NCI-H524 (cell line): ENCODE measurements at regions not wholly inside any gene's neighbourhood (a gene's known extent, or its start where the extent isn't known, plus 50 kb on each side); places are given as distances from the start of the nearest gene placed in this dataset.

ENCODE experiments used
- DNase-seq, 2 experiments: peaks; one replicate each; lab custom pipeline; 2025; lab: John Stamatoyannopoulos, UW

DNA sequence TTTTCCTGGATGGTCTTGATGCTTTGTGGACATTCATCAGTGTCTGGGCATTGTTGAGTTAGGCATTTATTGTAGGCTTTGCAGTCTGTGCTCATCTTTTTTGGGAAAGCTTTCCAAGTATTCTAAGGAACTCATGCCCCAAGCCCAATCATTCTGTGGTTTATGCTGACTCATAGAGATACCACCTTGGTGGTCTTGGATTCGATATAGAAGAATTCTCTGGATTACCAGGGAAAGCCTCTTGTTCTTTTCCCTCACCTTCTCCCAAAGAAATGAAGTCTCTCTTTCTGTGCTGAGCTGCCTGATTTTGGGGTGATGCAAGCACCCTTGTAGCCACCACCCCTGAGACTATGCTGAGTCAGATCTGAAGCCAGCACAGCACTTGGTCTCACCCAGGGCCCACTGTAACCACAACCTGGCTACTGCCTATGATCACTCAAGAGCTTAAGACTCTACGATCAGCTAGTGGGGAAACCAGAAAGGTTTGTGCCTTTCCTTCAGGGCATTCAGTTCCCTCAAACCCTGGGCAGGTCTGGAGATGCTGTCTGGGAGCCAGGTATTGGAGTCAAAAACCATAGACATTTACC lies 422.6 kb downstream of the NUF2 start:
- DNase-seq, result no peak

DNA sequence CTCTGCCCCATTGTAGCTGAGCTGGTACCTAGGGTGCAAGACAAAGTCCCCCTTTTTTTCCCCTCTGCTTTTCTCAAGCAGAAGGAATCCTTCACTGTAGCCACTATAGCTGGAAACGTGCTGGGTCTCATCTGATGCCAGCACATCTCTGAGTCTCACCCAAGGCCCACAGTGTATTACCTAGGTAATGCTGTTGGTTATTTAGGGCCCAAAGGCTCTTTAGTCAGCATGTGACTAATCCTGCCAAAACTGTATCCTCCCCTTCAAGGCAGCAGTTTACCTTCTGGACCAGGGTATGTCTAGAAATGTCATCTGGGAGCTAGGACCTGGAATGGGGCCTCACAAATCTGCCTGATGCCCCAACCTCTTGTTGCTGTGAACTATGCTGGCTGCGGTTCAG lies 423.4 kb downstream of the NUF2 start:
- DNase-seq, result no peak

DNA sequence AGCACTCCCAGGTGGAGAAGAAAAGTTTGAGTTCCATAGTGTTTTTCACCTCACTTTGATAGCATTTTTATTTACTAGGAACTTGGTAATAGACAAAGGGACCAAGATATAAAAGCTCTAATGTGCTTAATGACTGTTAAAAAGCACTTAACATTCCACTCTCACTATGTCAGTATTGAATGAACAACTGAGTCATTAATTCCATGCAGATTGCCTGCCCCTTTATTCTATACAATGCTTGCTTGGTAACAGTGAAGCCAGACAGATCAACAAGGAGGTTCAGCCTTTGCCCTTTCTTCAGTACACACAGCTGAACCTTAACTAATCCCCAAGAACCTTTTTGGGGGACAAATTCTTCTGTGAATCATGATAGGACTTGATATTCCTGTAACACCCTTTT lies 425.5 kb downstream of the NUF2 start:
- no peak for DNase-seq

DNA sequence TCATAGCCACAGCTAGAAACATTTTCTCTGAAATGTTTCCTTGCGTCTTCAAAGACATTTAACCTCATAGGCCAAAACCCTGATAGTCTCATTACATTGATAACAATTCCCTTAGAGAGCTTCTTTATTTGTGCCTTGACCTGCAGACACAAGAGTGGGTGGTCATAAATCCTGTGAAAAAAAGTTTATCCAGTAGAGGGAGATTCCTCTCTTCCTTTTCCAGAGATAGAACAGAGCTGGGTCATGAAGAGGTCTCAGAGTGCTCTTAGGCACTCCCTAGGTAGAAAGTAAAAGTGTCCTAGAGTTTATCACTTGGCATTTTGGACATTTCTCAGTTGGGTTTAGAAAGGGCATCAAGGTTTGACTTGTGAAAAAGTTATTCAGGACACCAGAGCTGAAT lies 426.1 kb downstream of the NUF2 start:
- no peak for DNase-seq

DNA sequence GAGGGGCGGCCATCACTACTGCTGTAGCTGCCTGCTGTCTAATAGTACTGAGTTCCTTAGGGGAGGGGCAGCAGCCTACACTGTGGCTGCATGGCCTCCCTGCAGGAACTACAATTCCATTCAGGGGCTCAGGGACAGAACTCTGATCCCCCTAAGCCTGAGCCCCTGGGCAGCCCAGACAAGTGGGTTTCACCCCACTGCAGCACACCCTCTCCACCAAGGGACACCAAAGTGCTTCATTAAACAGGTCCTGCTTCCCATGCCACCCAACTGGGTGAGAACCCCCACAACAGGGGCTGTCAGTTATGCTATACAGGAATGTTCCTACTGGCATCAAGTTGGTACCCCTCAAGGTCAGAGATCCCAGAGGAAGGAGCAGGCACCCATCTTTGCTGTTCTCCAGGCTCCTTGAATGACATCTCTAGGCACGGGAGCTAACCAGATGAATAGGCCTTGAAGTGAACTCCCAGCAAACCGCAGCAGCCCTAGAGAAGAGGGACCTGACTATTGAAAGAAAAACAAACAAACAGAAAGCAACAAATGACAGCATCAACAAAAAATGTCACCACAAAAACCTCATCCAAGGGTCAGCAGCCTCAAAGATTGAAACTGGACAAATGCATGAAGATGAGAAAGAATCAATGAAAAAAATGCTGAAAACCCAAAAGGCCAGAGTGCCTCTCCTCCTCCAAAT lies 437.4 kb downstream of the NUF2 start:
- no peak for DNase-seq

DNA sequence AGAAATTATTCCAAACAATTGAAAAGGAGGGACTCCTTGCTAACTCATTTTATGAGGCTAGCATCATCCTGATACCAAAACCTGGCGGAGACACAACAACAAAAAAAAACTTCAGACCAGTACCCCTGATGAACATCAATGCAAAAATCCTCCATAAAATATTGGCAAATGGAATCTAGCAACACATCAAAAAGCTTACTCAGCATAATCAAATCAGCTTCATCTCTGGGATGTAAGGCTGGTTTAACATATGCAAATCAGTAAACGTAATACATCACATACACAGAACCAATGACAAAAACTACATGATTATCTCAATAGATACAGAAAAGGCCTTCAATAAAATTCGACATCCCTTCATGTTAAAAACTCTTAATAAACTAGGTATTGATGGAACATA lies 440.1 kb downstream of the NUF2 start:
- DNase-seq, result no peak

DNA sequence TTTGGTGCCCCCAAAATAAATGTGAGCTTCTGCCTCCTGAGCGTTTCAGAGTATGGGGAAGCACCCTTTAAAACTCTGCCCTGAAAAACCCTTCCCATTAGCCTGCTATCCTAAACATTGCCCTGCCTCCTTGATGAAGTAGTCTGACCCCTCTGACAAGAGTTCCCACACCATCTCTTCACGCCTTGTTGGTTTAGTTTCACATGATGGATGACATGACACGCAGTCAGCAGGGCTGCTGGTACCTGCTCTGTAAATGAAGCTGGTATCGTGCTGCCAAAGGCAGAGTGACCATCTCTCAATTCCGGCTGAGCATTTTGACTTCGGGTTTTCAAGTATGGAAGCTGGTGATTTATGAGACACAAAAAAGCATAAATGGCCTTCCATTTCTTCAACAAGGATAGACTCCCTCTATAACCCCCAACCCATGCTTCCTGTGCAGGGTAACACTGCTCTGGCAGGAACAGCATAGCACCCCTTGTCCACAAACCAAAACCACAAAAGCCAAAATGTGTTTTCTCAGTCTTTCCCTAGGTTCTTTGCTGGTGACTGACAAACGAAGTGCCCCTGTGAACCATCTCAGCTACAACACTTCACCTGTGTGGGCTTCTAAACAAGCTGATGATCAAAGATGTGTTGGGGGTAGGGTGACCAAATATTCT lies 444.6 kb downstream of the NUF2 start:
- no peak for DNase-seq

DNA sequence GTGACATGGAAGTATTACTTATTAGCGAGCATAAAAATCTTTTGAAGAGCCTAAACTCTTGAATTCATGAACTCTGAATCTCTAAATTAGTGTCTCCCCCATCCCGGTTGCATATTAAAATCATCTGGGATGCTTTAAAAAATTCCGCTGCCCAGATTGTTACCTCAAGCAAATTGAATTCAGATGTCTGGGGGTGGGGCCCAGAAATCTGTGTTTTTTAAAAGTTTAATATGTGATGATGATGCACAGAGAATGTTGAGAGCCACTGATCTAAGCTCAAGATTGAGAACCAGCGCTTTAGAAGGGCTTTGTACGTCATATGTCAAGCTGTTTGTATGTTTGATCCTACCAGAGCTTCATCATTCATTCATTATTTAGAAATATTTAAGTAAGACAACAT lies 446.8 kb downstream of the NUF2 start:
- DNase-seq, result no peak

DNA sequence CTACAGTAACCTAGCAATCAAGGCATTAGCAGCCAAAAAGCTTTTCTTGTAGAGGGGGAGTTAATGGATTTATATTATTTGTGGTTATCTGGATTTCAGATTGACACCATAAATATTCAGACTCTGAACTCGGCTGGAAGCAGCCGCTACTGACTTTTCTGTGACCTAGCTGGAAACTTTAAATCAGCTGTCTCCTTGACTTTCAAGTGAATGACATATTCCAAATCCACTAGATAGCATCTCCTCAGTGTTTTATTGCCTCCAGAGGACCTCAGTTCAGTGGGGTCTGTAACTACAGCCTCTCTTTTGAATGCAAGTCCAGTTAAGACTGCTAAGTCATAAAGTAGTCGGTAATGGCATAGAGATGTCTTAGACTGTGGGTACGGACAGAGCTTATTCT lies 448.5 kb downstream of the NUF2 start:
- no peak for DNase-seq

DNA sequence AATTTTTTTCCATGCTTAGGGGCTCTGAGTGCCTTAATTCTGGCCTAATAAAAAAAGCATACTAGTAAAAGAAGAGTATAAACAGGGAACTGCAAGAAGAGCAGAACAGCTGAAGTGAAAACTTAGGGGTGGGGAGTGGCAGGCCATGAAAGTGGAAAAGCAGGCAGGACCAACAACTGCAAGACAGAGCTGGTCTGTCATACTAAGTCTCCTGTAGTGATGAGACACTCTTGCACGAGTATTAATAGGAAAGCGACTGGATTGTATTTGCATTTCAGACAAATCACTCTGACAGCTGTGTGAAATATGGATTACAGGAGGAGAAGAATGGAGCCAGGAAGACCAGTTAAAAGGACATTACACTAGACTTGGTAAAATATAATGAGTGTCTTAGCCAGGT lies 449.9 kb downstream of the NUF2 start:
- DNase-seq, result no peak

DNA sequence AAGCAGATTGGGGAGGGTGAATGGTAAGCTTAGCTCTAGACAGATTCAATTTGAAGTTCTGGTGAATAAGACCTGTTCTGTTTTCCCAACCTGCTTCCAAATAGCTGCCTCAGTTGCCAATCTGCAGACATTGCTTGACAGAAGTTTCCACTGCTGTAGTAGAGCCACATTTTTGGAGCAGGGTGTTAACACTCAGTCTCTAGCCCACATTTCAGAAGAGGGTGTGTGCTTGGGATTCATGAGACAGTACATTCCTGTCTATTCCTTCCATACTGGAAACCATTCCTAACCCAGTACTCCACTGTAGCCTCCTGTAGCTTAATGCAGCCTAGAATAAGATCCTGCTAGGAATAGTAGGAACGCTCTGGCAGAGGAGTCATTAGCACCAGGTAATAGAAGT lies 450.5 kb downstream of the NUF2 start:
- no peak for DNase-seq

DNA sequence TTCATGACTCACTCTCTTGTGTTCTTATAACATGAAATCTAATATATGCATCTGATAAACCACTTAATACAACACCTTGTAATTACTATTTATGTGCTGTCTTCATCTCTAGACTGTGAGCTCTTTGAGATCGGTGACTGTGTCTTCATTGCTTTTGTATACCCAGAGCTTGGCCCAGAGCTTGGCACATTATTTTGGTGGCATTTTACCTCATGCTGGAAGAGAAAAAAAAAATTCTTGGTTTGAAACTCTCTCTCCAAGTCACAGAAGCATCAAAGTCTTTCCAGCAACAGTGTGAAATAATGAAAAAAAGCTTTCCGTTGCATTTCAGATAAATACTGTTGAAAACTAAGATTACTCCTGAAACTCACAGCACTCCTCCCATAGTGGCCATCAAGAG lies 451.6 kb downstream of the NUF2 start:
- no peak for DNase-seq

DNA sequence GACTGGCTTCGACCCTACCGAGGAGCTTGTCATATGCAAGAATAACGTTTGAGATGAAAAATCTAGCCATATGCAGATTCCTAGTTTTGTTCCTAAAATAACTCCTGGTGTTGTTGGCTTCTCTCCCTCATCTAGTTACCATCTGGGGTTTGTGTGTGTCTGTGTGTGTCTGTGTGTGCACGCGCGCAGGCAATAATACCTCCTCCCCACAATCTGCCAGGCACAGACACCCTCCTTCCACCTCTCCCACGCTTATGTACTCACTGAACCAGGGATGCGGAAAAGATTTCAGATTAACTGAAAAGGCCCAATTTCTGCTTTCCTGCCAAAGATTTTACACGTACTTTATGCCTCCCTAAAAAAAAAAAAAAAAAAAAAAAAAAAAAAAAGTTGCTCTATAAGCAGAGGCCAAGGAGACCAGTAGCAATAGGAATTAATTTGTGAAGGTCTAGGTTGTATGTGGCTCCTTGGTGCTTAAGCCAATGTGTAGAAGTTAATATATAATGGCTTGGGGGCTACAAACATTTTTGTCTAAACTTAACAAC lies 452.7 kb downstream of the NUF2 start:
- no peak for DNase-seq

DNA sequence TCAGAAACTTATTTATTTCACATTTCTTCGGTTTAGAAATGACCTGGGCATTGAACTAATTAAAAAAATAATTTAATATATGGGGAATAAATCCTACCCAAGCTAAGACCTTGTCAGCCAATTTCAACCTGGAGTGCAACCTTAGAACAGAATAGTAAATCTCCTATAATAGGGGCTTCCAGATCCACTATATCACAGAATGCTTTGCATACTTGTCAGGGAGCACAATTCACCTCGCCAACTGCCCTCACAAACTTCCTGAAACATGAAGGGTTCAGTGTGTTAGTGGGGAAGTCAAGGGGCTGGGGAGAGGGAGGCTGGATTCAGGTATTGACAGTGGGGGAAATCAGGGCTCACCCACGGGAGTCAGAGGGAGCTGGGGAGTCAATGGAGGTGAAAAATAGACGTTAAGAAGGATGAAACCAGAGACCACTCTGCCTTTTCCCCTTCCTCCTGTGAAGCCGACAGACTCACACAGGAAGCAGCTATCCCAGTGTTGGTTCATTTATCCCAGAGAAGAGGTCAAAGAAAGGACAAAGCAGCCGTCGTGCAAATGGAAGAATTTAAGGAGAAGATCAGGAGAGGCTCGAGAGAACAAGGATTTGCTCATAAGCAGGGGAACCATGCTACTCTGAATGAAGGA lies 453.3 kb downstream of the NUF2 start:
- DNase-seq, result no peak

DNA sequence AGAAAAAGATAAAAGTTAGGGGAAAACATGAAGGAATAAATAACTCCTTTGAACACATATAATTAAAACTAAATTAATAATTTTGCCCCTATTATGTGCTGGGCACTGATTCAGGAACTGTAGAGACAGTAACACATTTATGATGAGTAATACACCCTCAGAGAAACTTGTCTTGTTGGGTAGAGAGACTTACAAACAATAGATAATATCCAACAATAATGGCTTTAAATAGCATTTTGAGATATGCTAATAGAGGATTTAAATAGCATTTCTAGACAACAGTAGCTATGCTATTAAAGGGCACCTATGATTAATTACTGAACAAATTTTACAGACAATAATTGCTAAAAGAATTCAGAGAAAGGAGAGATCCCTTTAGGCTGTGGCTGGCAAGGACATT lies 455.5 kb downstream of the NUF2 start:
- no peak for DNase-seq

DNA sequence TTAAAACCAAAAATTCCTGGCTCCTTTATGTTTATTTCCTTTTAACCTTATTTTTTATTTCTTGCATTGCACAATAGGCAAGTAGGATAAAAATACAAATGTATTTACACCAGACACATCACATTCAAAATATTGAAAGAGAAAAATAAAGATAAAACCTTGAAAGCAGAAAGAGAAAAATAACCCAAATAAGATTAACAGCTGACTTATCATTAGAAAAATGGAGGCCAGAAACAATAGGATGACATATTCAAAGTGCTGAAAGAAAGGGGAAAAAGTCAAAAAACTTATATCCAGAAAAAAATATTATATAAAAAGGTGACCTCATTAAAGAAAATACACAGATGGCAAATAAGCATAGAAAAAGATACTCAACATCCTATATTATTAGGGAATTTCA lies 459.4 kb downstream of the NUF2 start:
- no peak for DNase-seq

DNA sequence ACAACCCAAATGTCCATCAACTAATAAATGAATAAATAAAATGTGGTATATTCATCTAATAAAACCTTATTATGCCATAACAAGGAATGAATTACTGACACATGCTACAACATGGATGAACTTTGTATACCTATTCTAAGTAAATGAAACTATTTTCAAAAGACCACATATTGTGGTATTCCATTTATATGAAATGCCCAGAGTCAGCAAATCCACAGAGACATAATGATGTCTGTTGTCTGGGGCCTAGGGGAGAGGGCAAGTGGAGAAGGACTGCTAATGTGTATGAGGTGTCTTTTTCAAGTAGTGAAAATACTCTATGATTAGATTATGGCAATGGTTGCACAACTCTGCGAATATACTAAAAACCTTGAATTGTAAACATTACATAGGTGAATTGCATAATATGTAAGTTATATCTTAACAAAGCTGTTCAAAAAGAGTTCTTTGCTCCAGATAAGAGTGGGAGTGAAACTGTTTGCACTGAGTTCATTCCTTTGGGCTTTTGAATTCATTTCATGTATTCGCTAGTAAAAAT lies 464.2 kb downstream of the NUF2 start:
- no peak for DNase-seq

DNA sequence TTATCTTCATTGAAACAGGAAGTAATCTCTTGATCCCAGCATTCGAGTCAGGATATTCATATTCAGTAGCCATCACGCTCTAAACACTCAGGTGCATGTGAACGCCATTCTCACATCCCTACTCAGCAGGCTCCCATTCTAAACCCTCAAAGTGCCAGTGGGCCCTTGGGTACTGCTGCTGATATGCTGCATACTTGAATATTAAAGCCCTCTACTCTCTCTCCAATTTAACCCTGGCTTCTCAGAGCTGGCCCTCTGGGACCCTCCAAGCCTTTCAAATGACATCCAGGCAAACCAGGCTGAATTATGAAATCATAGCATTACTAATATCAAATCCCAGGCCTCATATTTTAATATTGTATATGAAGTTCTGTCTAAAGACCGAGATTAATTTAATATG lies 468.2 kb downstream of the NUF2 start:
- DNase-seq, result no peak

DNA sequence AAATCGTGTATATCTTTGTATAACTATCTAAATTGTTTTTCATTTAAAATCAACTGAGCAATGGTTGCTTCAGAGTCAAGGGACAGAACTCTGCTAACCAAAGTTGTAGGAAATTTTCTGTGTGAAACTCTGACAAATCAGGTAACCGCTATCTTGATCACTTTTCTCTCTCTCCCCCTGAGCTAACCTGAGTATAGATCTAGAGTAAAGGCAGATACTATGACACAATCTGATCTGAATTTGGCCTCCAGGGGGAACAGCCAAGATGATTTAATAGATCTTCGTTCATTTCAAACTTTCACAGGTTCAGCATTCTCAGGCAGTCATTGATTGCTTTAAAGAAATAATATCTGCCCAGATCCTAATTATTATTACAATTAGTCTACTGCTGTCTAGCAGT lies 472.8 kb downstream of the NUF2 start:
- no peak for DNase-seq

DNA sequence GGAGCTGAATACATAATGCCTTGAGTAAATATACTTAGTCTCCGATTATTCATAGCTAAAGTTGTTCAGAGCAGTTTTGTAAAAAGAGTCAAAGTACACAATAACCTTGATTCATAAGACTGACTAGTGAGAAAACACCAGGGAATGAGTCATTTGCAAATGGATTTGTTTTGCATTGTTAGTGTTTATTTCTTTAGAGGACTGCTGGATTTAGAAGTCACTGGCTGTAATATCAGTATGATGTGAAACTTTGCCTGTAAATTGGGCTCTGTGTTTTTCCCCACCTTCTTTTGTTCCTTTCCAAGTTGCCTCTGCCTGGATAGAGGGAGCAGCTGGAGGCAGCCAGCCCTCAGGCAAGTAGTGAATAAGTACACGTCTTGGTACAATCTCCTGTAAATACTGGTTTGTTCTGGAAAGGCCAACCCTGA lies 474.7 kb downstream of the NUF2 start:
- no peak for DNase-seq

DNA sequence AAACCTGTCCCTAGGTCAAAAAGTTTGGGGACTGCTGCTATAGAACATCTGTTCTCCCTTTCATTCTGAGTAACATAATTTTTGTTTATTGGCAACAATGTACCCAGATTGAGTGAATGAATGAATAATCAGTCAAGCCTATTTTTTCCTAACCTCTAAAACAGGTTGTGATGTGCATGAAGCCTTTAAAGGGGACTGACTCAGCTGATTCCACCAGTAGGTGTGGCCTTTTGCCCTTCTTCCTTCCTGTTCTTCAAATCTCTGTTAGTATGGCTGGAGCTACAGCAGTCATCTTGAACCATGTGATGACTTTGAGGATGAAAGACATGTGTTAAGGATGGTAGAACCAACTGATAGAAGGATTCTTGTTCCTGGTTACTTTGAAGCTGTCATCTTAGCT lies 476.1 kb downstream of the NUF2 start:
- no peak for DNase-seq

DNA sequence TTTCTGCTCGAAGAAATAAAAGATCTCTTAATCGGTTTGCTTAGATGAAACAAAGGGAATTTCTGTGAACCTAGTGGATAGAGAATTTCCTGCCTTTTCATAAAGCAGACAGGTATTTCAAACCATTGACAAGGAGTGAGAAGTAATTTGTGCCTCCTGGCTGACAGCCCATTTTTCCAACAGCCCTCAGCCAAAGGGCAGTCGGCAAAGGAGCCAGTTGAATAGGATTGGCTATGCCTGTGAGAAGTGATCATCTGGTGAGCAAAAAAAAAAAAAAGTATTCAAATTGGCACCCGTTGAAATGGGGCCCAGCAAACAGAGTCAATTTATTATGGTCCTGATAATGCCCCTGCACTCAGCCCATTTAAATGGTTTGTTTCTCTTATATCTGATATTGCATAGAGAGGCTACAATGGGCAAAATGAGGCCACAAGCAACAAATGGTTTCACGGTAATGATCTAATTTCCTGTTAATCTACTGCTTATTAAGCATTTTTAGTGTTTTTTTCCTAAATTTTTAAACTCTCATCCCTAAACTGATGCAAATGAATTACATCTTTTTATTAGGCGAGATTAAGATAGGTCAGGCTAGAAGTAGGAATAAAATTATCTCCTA lies 477.5 kb downstream of the NUF2 start:
- no peak for DNase-seq
